GM19193 (cell line): ENCODE measurements at regions not wholly inside any gene's neighbourhood (a gene's known extent, or its start where the extent isn't known, plus 50 kb on each side); places are given as distances from the start of the nearest gene placed in this dataset.

Experiments
- POLR2A ChIP-seq: IDR thresholded peaks from 4 replicates; pipeline ENCODE4 v1.6.1; 2011; ENCODE audit not compliant: insufficient read depth, insufficient read length; ENCODE audit errors: extremely low read depth

GRCh38 chr1:25112400-25112799 lies 119.9 kb downstream of the SYF2 start:
- no peak for TF ChIP-seq POLR2A

GRCh38 chr1:25111706-25112105 lies 120.6 kb downstream of the SYF2 start:
- TF ChIP-seq POLR2A: no peak

- no peak for TF ChIP-seq POLR2A
Measured at GRCh38 chr1:25110485-25110884, 121.8 kb downstream of the SYF2 start.

GRCh38 chr1:25110036-25110435 lies 122.3 kb downstream of the SYF2 start:
- TF ChIP-seq POLR2A: no peak

DNA sequence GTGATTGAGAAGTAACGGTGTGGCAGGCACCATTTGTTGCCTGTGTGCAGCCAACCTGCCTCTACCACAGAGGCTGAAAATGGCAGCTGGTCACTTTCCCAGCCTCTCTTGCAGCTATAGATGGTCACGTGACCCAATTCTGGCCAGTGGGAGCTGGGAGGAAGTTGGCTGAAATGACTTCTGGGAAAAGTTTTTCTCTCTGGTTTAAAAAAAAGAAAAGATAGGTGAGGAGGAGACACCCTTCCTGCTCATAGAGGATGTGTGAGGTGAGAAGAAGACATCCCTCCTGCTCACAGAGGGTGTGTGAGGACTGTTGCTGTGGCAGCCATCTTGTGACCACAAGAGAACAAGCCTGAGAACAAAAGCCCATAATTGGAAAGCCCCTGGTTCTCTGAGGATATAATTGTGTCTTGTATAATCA lies 122.8 kb downstream of the SYF2 start:
- no peak for TF ChIP-seq POLR2A

GRCh38 chr1:25107643-25108010 lies 124.7 kb downstream of the SYF2 start:
- no peak for TF ChIP-seq POLR2A

DNA sequence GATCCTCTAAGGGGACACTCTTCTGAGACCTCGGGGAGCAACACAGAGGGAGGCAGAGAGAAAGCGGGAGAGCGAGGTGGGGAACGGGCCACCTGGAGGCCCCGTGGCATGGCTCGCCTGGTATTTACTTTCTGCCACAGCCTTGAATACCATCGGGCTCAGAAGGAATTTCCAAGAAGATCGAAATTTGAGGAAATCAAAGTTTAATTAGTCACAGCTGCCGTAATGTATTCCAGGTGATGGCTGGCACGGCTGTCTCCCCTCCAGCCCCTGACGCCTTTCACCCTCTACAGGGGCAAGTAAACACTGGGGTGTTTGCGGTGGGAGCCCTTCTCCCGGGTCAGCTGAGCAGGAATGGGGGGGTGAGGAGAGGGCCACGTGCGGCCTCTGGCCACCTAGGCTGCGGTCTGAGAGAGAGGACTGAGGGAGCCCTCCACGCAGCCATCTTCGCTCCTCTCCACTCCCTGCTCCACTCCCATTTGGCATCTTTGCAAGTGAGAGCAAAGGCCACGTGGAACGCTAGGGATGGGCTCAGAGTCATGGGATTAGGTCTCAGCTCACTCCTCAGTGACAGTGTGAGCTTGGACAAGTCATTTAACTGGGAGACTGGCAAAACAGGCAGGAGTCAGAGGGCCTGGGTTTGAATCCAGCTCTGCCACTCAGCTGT lies 125.2 kb downstream of the SYF2 start:
- TF ChIP-seq POLR2A: no peak

DNA sequence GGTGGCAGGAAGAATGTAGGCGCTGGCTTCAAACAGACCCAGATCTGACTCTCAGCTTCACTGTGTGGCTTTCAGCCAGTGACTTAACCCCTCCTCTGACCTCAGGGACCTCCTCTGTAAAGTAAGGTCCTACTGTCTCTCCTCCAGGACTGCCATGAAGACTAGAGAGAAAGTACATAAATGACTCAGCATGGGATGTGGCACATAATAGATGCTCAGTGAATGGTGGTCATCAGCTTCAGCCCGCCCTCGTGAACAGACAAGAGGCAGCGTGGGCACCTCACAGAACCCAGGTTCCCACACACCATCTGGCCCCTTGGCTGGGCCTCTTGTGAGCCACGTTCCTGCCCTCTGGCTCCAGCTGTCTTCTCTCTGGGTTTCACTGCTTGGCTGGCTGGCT lies 126.0 kb downstream of the SYF2 start:
- no peak for TF ChIP-seq POLR2A

GRCh38 chr1:25105836-25106235 lies 126.5 kb downstream of the SYF2 start:
- TF ChIP-seq POLR2A: no peak

- TF ChIP-seq POLR2A: no peak
Measured at GRCh38 chr1:25104932-25105561, 127.3 kb downstream of the SYF2 start.

DNA sequence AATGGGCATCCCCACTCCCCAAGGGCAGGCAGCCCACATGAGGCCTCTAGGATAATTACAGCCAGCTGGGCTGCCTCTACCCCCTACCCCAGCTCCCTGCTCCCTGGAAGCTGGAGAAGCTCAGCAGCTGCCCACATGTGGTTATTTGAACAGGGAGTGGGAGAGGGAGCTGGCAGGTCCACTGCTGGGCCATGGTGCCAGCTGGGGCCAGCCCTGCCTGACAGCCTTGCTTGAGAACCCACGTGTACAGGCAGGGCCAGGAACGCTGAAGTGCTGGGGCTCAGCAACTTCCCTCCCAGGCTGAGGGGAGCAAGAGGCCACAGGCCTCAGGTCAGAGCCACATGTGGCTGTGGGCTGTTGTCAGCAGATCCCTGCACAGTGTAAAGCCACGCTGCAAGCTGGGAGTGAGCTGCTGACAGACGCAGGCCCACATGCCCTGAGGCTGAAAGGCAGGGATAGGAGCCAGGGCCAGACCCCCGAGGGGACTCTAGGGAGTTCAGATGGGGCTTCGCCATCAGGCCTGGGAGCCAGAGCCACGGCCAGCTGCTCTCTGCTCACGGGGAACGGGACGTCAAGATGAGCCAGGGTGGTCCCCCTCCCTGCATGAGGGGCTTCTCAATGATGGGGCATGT lies 129.0 kb downstream of the SYF2 start:
- no peak for TF ChIP-seq POLR2A

DNA sequence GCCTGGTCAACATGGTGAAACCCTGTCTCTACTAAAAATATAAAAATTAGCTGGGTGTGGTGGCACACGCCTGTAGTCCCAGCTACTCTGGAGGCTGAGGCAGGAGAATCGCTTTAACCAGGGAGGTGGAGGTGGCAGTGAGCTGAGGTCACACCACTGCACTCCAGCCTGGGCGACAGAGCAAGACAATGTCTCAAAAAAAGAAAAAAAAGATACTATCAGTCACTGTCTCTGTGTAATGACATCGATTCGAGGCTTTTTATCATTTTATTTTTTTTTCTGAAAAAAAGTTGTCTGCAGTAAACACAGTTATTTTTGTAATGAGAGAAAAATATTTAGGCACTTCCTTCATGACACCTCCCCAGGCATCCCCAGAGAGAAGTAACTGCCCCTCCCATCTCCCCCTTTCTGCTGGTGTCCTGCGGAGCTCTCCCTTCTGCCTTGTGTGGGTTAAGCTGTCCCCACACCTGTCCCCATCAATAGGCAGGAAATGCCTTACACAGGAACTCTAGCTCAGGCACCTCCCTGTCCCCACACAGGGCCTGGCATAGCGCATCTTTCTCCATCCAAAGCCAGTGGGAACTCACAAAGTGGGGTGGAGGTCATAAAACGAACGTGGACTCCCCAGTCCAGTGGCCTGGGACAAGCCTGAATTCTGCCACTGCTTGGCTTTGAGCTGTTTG lies 132.0 kb downstream of the SYF2 start:
- no peak for TF ChIP-seq POLR2A

- no peak for TF ChIP-seq POLR2A
Measured at GRCh38 chr1:25099343-25099951, 132.9 kb downstream of the SYF2 start.

GRCh38 chr1:25098717-25099116 lies 133.6 kb downstream of the SYF2 start:
- TF ChIP-seq POLR2A: no peak

GRCh38 chr1:25096307-25097150 lies 135.8 kb downstream of the SYF2 start:
- TF ChIP-seq POLR2A: no peak

GRCh38 chr1:25095635-25096200 lies 136.6 kb downstream of the SYF2 start:
- TF ChIP-seq POLR2A: no peak
